DOHH2 (cell line): ENCODE measurements at regions not wholly inside any gene's neighbourhood (a gene's known extent, or its start where the extent isn't known, plus 50 kb on each side); places are given as distances from the start of the nearest gene placed in this dataset.
"Not testable (repeated sequence)": the region's sequence is repeated elsewhere in the genome, so short reads cannot be mapped to it uniquely, and the experiment has no call there.

Source experiments
- H3F3A ChIP-seq: fragments of 200-600 bp; sonication (generic), shearing (Covaris generic); 2 replicates; pipeline ENCODE4 v1.6.0; 2016; ENCODE audit warnings: antibody characterized with exemption, mild to moderate bottlenecking; ENCODE audit not compliant: control insufficient read depth, insufficient read depth
- H3K27ac ChIP-seq: fragments of 200-600 bp; sonication (generic); 2 replicates; pipeline ENCODE4 v1.5.1; 2014; ENCODE audit warnings: low read depth, mild to moderate bottlenecking, low read length, moderate library complexity
- H3K27me3 ChIP-seq: fragments of 200-600 bp; sonication (generic); 2 replicates; pipeline ENCODE4 v1.6.1; 2014; ENCODE audit warnings: mild to moderate bottlenecking, low read length, mixed read lengths; ENCODE audit not compliant: control insufficient read depth
- H3K36me3 ChIP-seq: fragments of 200-600 bp; sonication (generic); 2 replicates; pipeline ENCODE4 v1.6.1; 2014; ENCODE audit warnings: mild to moderate bottlenecking, low read length, moderate library complexity, mixed read lengths; ENCODE audit not compliant: control insufficient read depth
- H3K4me1 ChIP-seq: fragments of 200-600 bp; sonication (generic); 2 replicates; pipeline ENCODE4 v1.6.1; 2014; ENCODE audit warnings: mild to moderate bottlenecking, low read length, mixed read lengths; ENCODE audit not compliant: control insufficient read depth
- H3K4me2 ChIP-seq: fragments of 200-600 bp; sonication (generic); 2 replicates; pipeline ENCODE4 v1.6.0; 2014; ENCODE audit warnings: mild to moderate bottlenecking, low read length, moderate library complexity
- H3K4me3 ChIP-seq: fragments of 200-600 bp; sonication (generic); 2 replicates; pipeline ENCODE4 v1.5.1; 2014; ENCODE audit warnings: mild to moderate bottlenecking, low read length, mixed read lengths
- H3K79me2 ChIP-seq: fragments of 200-600 bp; sonication (generic); 2 replicates; pipeline ENCODE4 v1.6.1; 2014; ENCODE audit warnings: mild to moderate bottlenecking, low read length, mixed read lengths; ENCODE audit not compliant: control insufficient read depth
- H3K9me2 ChIP-seq: fragments of 200-600 bp; sonication (generic); replicated peaks from 2 replicates; pipeline ENCODE4 v1.6.1; 2014; ENCODE audit warnings: mild to moderate bottlenecking, low read length, mixed read lengths; ENCODE audit not compliant: control insufficient read depth
- H3K9me3 ChIP-seq: fragments of 200-600 bp; sonication (generic); 2 replicates; pipeline ENCODE4 v1.6.1; 2014; ENCODE audit warnings: antibody characterized with exemption, low read length, mixed read lengths; ENCODE audit not compliant: control insufficient read depth, insufficient read depth
- H4K20me1 ChIP-seq: fragments of 200-600 bp; sonication (generic); 2 replicates; pipeline ENCODE4 v1.6.0; 2014; ENCODE audit warnings: low read depth, mild to moderate bottlenecking, antibody characterized with exemption, low read length, moderate library complexity; ENCODE audit not compliant: control insufficient read depth, insufficient read depth
- CTCF ChIP-seq: fragments of 200-600 bp; sonication (generic); IDR thresholded peaks from one replicate; pipeline ENCODE4 v1.5.1; 2014; ENCODE audit warnings: antibody characterized with exemption, mild to moderate bottlenecking, low read depth, low read length; ENCODE audit not compliant: poor library complexity, severe bottlenecking
- EZH2phosphoT487 ChIP-seq: fragments of 200-600 bp; sonication (generic); IDR thresholded peaks from 2 replicates; pipeline ENCODE4 v1.6.1; 2017; ENCODE audit warnings: borderline replicate concordance, mild to moderate bottlenecking, antibody characterized with exemption, low read length, moderate library complexity, mixed read lengths

- Histone ChIP-seq H3K36me3 (no peaks in the 10 kb centered on the region), H3K9me3 (no peaks in the 10 kb centered on the region), H3K79me2 (no peaks in the 10 kb centered on the region), H4K20me1 (no peaks in the 10 kb centered on the region), H3K4me3 (no peak overlapping the region), H3K4me2 (no peak overlapping the region), H3K27ac (no peak overlapping the region), H3K9me2 (no peaks in the 10 kb centered on the region), H3K27me3 (no peaks in the 10 kb centered on the region), H3F3A (no peaks in the 10 kb centered on the region), H3K4me1 (no peaks in the 10 kb centered on the region)
- TF ChIP-seq EZH2phosphoT487 (no peak), CTCF (no peak)
Observed at GRCh38 chr3:107222907-107223306, 154.3 kb upstream of the CCDC54 start.

GRCh38 chr3:107224026-107224596 is 153.1 kb upstream of the CCDC54 start:
- Histone ChIP-seq H3F3A (no peaks in the 10 kb centered on the region), H4K20me1 (no peaks in the 10 kb centered on the region), H3K79me2 (no peaks in the 10 kb centered on the region), H3K4me3 (no peak overlapping the region), H3K4me1 (no peaks in the 10 kb centered on the region), H3K27me3 (no peaks in the 10 kb centered on the region), H3K9me3 (no peaks in the 10 kb centered on the region), H3K27ac (no peak overlapping the region), H3K9me2 (no peaks in the 10 kb centered on the region), H3K4me2 (no peak overlapping the region), H3K36me3 (no peaks in the 10 kb centered on the region)
- TF ChIP-seq EZH2phosphoT487, result no peak

GRCh38 chr3:107227091-107227490 is 150.1 kb upstream of the CCDC54 start:
- Histone ChIP-seq H3K9me3 (no peaks in the 10 kb centered on the region), H3K79me2 (no peaks in the 10 kb centered on the region), H4K20me1 (no peaks in the 10 kb centered on the region), H3K27me3 (no peaks in the 10 kb centered on the region), H3K9me2 (no peaks in the 10 kb centered on the region), H3K27ac (no peak overlapping the region), H3K4me1 (no peaks in the 10 kb centered on the region), H3F3A (no peaks in the 10 kb centered on the region), H3K4me2 (no peak overlapping the region), H3K36me3 (no peaks in the 10 kb centered on the region), H3K4me3 (no peak overlapping the region)
- TF ChIP-seq EZH2phosphoT487 (no peak), CTCF (no peak)

- not testable (repeated sequence) for H3K9me3 ChIP-seq, H3K27ac ChIP-seq, H3K79me2 ChIP-seq, H4K20me1 ChIP-seq, H3K9me2 ChIP-seq, H3K4me2 ChIP-seq, H3K27me3 ChIP-seq, H3K4me3 ChIP-seq, H3F3A ChIP-seq, H3K36me3 ChIP-seq
- peaks cover 17% of the 10 kb centered on the region for H3K4me1 ChIP-seq
Observed at GRCh38 chr3:107233877-107234276, 143.4 kb upstream of the CCDC54 start.
